ENCODE measurements at regions not wholly inside any gene's neighbourhood (a gene's known extent, or its start where the extent isn't known, plus 50 kb on each side); places are given as distances from the start of the nearest gene placed in this dataset.

DNA sequence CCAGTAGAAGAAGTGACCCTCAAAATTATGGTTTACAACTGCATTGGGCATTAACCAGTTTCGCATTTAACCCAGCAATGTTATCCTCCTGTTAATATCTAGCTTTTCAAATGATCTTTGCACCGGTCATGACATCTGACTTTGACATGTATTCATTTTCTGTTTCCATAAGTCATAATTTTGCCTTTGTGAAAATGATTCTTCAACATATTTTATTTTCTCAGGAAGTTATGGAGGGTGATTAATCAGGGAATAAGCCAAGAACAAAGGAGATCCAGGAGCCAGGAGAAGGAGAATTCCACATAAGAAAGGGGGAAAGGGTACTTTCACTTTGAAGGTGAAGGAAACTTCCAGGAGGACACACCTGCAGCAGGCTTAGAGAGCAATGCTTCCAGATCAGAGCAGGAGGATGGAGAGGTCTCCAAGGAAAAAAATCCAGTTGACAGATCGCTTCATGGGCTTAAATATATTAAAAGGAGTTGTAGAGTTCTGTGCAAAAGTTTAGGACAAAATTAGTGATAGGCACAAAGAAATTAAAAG lies 92.1 kb upstream of the FAM3C start:
- TF ChIP-seq, protein P1, sequence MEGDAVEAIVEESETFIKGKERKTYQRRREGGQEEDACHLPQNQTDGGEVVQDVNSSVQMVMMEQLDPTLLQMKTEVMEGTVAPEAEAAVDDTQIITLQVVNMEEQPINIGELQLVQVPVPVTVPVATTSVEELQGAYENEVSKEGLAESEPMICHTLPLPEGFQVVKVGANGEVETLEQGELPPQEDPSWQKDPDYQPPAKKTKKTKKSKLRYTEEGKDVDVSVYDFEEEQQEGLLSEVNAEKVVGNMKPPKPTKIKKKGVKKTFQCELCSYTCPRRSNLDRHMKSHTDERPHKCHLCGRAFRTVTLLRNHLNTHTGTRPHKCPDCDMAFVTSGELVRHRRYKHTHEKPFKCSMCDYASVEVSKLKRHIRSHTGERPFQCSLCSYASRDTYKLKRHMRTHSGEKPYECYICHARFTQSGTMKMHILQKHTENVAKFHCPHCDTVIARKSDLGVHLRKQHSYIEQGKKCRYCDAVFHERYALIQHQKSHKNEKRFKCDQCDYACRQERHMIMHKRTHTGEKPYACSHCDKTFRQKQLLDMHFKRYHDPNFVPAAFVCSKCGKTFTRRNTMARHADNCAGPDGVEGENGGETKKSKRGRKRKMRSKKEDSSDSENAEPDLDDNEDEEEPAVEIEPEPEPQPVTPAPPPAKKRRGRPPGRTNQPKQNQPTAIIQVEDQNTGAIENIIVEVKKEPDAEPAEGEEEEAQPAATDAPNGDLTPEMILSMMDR (IDR thresholded peaks at IDR 0.05), result no peak
- no peak for TF ChIP-seq POLR2A (IDR thresholded peaks at IDR 0.05)

Measured in transverse colon (tissue), 3 donors.